Stomach (tissue), 8 donors: ENCODE measurements at regions not wholly inside any gene's neighbourhood (a gene's known extent, or its start where the extent isn't known, plus 50 kb on each side); places are given as distances from the start of the nearest gene placed in this dataset.

ENCODE experiments used
- DNase-seq, 2 donors: peaks; one replicate each; pipeline versions ENCODE4 v3.0.0 to v3.0.0-alpha.2; 2013 to 2019
- H3K27ac ChIP-seq, 5 donors: fragments of 200-600 bp in 4 of 5; sonication (generic) in 4 of 5; one replicate each; pipeline ENCODE4 v1.5.1; 2013 to 2019; ENCODE audit warnings: mild to moderate bottlenecking in 1 of 5, moderate library complexity in 1 of 5
- H3K27me3 ChIP-seq, 3 donors: fragments of 200-600 bp; sonication (generic); one replicate each; pipeline ENCODE4 v1.5.1; 2017 to 2019; ENCODE audit warnings: mixed run types in 1 of 3
- H3K36me3 ChIP-seq, 4 donors: fragments of 200-600 bp; sonication (generic); 1 replicate in 3 of 4; 2 replicates in 1 of 4; pipeline ENCODE4 v1.5.1; 2016 to 2019
- H3K4me1 ChIP-seq, 4 donors: fragments of 200-600 bp; sonication (generic); one replicate each; pipeline ENCODE4 v1.5.1; 2016 to 2019
- H3K4me3 ChIP-seq, 4 donors: fragments of 200-600 bp; sonication (generic) in 3 of 4; one replicate each; pipeline ENCODE4 v1.5.1; 2016 to 2019; ENCODE audit warnings: mild to moderate bottlenecking in 1 of 4
- H3K9me3 ChIP-seq, 4 donors: fragments of 200-600 bp; sonication (generic); one replicate each; pipeline ENCODE4 v1.5.1; 2016 to 2019
- CTCF ChIP-seq, 7 experiments: fragments of 450-650 bp in 4 of 7; fragments of 200-600 bp in 3 of 7; sonication (generic) in 3 of 7; IDR thresholded peaks; one replicate each; pipeline ENCODE4 v1.5.1; 2016 to 2019; ENCODE audit warnings: antibody characterized with exemption in 7 of 7, control low read depth in 2 of 7, mild to moderate bottlenecking in 1 of 7
- EP300 ChIP-seq: sonication (generic); formaldehyde crosslinking; IDR thresholded peaks from one replicate; pipeline ENCODE4 v1.6.1; 2017; ENCODE audit warnings: antibody characterized with exemption
- POLR2A ChIP-seq, 4 donors: fragments of 450-650 bp; IDR thresholded peaks; one replicate each; pipeline ENCODE4 v1.6.1; 2016; ENCODE audit warnings: antibody characterized with exemption in 4 of 4, control low read depth in 2 of 4, mild to moderate bottlenecking in 1 of 4, moderate library complexity in 1 of 4
- POLR2AphosphoS5 ChIP-seq, 3 donors: sonication (generic); formaldehyde crosslinking; IDR thresholded peaks; one replicate each; pipeline ENCODE4 v1.6.1; 2016; ENCODE audit warnings: antibody characterized with exemption in 3 of 3
- WGBS, 5 donors: extraction: QIAGEN DNeasy Blood & Tissue Kit in 3 of 5; methylation state at CpG; one replicate each; pipeline versions ENCODE4 v1.1.5 to v1.1.7; 2013 to 2018; 5-methylcytosine and 5-hydroxymethylcytosine counted together
- intact Hi-C: fragments of 100-400 bp; cut with DNase I; formaldehyde crosslinking; loops from one replicate; pipeline ENCODE4 v1.15.1; 2023; ENCODE audit warnings: low total_unique reads
- donor health status: healthy with polysubstance abuse.
- donor health status: Bipolar disorder and iron deficiency.
- donor health status: healthy.

- no peak for DNase-seq
- no peaks in the 10 kb centered on the region for H3K27me3 ChIP-seq
- intact Hi-C loops: no loop called here
- H3K36me3 ChIP-seq: no peaks in the 10 kb centered on the region
- no peak overlapping the region for H3K4me3 ChIP-seq
- no peaks in the 10 kb centered on the region for H3K9me3 ChIP-seq
- no peak for TF ChIP-seq CTCF (IDR thresholded peaks at IDR 0.05)
- TF ChIP-seq POLR2AphosphoS5 (IDR thresholded peaks at IDR 0.05): no peak
- no peak for TF ChIP-seq EP300
- no peak for TF ChIP-seq POLR2A (IDR thresholded peaks at IDR 0.05)
- no peak overlapping the region for H3K27ac ChIP-seq
- peaks cover 6 to 18% (median 12%) of the 10 kb centered on the region in 4 donors for H3K4me1 ChIP-seq
- 84 to 89% (median 88%) methylated on average over 5 of the region's 5 CpGs for WGBS, 5 donors
Measured at GRCh38 chr4:10178763-10179162, 62.2 kb upstream of the WDR1 start.

GRCh38 chr4:10175626-10176025 lies 59.0 kb upstream of the WDR1 start:
- TF ChIP-seq EP300 (no peak), POLR2AphosphoS5 (IDR thresholded peaks at IDR 0.05) (no peak), POLR2A (IDR thresholded peaks at IDR 0.05) (no peak), CTCF (IDR thresholded peaks at IDR 0.05) (no peak)
- H3K4me1 ChIP-seq: peaks cover 22 to 45% (median 35%) of the 10 kb centered on the region in 4 donors
- intact Hi-C loops: no loop called here
- no peaks in the 10 kb centered on the region for H3K36me3 ChIP-seq
- H3K9me3 ChIP-seq: no peaks in the 10 kb centered on the region
- DNase-seq: no peak
- H3K27me3 ChIP-seq: no peaks in the 10 kb centered on the region
- WGBS, 5 donors: 93 to 96% (median 95%) methylated on average over 7 of the region's 7 CpGs
- no peak overlapping the region for H3K4me3 ChIP-seq
- H3K27ac ChIP-seq: peak overlapping the region in 1 of 5 donors; percentile 81

GRCh38 chr4:10173754-10174749 lies 57.5 kb upstream of the WDR1 start:
- intact Hi-C loops: no loop called here
- WGBS, 5 donors: 27 to 36% (median 34%) methylated on average over 10 of the region's 10 CpGs
- Histone ChIP-seq H3K4me1 (peaks cover 22 to 45% (median 35%) of the 10 kb centered on the region in 4 donors), H3K36me3 (no peaks in the 10 kb centered on the region), H3K9me3 (no peaks in the 10 kb centered on the region), H3K4me3 (no peak overlapping the region), H3K27me3 (no peaks in the 10 kb centered on the region), H3K27ac (peak overlapping the region; percentile 44 to 81 (median 64))
- DNase-seq: peak; percentile 76 to 90
- TF ChIP-seq EP300: no peak
- no peak for TF ChIP-seq POLR2A (IDR thresholded peaks at IDR 0.05)
- TF ChIP-seq POLR2AphosphoS5 (IDR thresholded peaks at IDR 0.05): peak in 1 of 3 donors; percentile 14
- no peak for TF ChIP-seq CTCF (IDR thresholded peaks at IDR 0.05)

- Histone ChIP-seq H3K4me3 (no peak overlapping the region), H3K27me3 (no peaks in the 10 kb centered on the region), H3K9me3 (no peaks in the 10 kb centered on the region), H3K36me3 (no peaks in the 10 kb centered on the region), H3K4me1 (peaks cover 22 to 45% (median 38%) of the 10 kb centered on the region in 4 donors), H3K27ac (peak overlapping the region; percentile 44 to 81 (median 64))
- WGBS, 5 donors: 24 to 35% (median 33%) methylated on average over 9 of the region's 9 CpGs
- no peak for TF ChIP-seq POLR2A (IDR thresholded peaks at IDR 0.05)
- peak in 1 of 7 experiments; percentile 7 for TF ChIP-seq CTCF (IDR thresholded peaks at IDR 0.05)
- TF ChIP-seq EP300: no peak
- TF ChIP-seq POLR2AphosphoS5 (IDR thresholded peaks at IDR 0.05): peak in 1 of 3 donors; percentile 35
- intact Hi-C loops: no loop called here
- peak; percentile 36 to 66 for DNase-seq
Measured at GRCh38 chr4:10173037-10173753, 56.6 kb upstream of the WDR1 start.
